Eye (tissue), 1 donor: ENCODE measurements at regions not wholly inside any gene's neighbourhood (a gene's known extent, or its start where the extent isn't known, plus 50 kb on each side); places are given as distances from the start of the nearest gene placed in this dataset.

Experiments used
- DNase-seq: peaks from one replicate; pipeline ENCODE4 v3.0.0-alpha.2; 2015

- DNase-seq, result no peak
Measured at GRCh38 chr16:59188029-59188428, 453.9 kb upstream of the GOT2 start.

GRCh38 chr16:59181821-59182420 is 447.8 kb upstream of the GOT2 start:
- no peak for DNase-seq

DNA sequence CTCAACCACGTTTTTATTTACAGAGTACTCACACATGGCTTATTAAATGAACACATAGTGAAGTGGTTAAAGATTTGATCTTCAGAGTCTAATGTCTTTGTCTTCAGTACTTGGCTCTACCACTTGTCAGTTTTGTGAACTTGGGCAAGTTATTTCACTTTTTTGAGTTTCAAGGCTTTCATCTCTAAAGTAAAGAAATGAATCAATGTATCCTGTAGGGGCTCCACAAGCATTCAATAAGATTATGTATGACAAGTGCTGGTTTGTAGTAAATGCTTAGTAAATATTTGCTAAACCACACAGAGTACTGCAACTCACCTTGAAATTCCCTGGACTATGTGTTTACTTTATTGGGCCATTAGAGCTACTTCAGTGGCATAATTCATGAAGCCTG is 446.0 kb upstream of the GOT2 start:
- DNase-seq, result no peak

GRCh38 chr16:59179446-59180082 is 445.4 kb upstream of the GOT2 start:
- no peak for DNase-seq

GRCh38 chr16:59173408-59173831 is 439.3 kb upstream of the GOT2 start:
- DNase-seq, result no peak

- no peak for DNase-seq
Measured at GRCh38 chr16:59170099-59170712, 436.1 kb upstream of the GOT2 start.

DNA sequence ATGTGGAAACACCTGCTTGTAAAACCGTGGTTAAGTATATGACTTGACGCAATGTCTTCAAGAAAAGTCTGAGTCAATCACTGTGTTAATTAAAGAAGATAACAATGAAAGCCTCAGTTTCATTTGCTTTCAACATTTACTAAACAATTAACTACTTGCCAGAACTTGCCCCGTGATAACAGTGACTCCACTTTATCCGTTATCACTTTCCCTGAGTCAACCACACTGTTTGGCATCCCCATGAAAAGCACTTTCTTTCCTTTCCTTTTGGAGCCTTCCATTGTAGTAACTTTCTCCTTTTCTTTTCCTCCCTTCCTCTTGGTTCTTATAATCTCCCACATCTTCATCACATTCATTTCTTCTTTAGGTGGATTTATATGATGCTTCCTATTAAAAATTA is 435.1 kb upstream of the GOT2 start:
- DNase-seq, result no peak

DNA sequence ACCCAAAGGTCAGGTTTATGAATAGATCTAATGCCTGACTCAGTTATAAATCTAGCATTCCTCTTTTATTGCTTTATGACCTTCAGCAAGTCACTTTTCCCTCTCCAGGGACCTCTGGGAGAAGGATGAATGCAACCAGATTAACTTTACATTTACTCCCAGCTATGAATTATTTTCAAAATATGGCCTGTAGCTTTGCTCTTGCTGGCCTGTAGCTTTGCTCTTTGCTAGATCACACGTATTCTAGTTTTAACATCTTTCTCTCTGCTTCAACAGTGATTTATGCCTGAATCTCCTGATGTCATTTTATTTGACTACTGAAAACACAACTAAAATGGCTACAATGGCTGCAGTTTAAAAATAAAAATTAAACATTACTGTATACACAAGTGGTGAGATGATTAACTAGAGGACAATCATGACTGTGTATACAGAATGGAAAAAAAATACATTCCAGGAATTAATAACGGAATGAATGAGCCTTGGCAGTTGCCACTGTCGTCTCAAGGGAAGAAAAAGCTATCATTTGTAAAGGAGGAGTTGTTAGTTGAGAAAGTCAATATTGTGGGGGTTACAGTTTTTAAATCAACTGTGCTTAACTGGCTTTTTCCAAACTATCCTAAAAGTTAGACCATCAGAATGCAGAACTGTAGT is 434.5 kb upstream of the GOT2 start:
- no peak for DNase-seq

DNA sequence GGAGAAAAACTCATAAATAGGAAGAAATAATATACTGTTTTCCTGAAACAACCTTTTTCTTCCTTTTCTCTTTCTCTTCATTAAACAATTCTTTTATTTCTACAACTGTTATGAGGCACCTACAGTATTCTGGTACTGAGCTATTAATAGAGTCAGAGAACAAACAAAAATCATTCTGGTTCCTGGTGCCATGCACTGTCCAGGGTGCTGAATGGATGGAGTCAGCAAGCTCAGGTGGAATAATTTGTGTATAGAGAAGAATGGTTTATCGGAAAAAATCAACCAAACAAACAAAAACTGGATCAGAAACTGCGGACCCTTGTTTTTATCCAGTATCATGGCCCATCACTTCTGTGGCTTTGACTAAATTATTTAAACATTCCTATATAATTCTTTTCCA is 430.3 kb upstream of the GOT2 start:
- peak; percentile 56 for DNase-seq

DNA sequence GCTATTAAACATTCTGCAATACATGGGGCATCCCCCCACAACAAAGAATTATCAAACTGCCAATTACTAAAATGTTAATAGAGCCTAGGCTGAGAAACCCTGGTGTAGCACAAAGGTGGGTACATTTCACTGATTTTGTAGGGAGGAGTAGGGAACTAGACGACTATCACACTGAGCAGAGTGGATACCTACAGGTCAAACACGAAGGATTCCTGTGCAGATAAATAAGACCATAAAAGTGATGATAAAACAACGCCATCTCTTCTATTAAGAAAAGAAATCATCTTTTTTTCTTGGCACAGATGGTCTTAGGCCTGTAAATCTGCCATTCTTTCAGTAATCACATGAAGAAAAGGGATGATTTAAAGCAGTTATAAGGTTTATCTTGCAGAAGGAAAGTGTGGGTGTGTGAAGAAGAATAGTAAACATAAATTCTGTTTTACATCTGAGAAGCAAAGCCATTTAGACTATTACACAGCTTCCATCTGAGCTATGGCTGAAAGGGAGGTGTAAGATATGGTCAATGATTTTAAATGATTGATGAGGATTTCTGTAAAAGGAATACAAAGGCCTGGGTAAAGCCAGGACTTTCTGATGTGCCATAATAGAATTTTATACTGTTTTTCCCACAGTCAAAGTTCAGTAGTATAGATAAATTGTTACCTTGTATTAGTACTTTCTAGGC is 429.4 kb upstream of the GOT2 start:
- DNase-seq, result no peak

DNA sequence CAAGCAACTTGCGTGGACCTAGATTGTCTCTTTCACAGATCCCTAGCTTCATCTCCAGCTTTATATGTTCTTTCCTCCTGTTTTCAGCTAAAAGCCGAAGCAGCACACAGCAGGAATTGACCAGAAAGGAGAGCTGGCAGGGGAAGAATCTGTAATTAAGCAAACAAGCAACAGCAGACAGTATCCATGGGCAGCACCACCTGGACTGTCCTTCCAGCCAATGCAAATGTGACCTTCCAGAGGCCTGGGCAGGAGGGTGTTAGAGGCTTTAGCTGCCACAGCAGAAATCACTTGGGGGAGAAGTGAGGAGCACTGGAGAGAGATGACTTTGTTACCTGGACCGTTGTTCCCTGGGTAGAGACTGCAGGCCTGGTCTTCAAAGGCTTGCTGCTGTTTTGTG is 427.6 kb upstream of the GOT2 start:
- DNase-seq, result no peak

DNA sequence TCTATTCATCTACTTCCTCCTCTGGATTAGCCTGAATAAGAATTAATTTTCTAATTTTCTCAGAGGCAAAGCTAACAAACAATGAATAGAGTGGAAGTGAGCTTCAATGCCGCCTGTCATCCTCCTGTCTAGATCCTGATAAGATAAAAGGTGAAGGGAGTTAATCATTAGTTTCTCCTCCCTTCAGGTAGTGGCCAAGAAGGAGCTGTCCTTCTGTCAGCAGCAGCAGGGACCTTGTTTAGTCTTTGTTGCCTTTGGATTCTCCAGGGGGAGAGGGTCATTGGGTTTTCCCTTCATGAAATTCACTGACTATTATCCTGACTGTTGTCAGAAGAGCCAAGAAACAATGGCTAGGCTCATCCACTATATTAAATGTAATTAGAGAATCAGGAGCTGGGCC is 420.2 kb upstream of the GOT2 start:
- DNase-seq, result no peak

GRCh38 chr16:59148769-59149155 is 414.6 kb upstream of the GOT2 start:
- no peak for DNase-seq

- no peak for DNase-seq
Measured at GRCh38 chr16:59148056-59148768, 414.1 kb upstream of the GOT2 start.

- DNase-seq, result no peak
Measured at GRCh38 chr16:59146140-59146539, 412.0 kb upstream of the GOT2 start.

GRCh38 chr16:59144841-59145240 is 410.7 kb upstream of the GOT2 start:
- DNase-seq, result no peak

DNA sequence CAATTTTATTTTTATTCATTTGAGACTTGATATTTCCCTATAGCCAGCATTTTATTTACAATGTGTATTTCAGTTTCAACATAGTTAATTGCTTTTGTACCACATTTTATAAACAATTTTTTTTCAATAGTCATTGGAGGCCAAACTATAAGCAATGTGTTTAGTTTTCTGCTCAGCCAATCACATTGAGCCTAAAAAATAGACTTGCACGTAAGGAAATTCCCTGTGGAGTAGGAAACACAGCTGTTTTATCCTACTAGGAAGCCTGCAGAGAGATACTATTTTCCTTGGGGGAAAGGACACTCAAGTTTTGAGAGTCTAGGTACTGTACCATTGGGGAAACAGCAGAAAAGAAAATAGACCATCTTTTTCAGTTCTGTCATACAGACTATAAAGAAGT is 410.2 kb upstream of the GOT2 start:
- no peak for DNase-seq

GRCh38 chr16:59126486-59126885 is 392.4 kb upstream of the GOT2 start:
- no peak for DNase-seq

DNA sequence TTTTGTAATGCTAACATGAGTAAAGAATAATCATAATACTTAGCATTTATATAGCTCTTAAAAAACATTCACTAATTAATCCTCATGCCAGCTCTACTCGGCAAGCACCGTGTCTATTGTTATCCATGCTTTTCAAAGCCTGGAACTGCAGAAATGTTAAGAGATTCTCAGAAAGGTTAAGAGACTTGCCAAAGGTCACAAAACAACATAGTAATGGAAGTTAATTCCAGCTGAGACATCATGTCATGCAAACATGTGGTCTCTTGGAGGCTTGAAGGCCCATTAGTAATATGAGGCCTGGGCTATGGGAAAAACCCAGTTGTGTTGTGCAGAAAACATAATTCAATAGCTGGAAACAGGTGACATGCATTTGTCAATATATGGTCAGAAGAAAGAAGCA is 389.9 kb upstream of the GOT2 start:
- no peak for DNase-seq

- no peak for DNase-seq
Measured at GRCh38 chr16:59123479-59123878, 389.4 kb upstream of the GOT2 start.

GRCh38 chr16:59122262-59122537 is 388.1 kb upstream of the GOT2 start:
- no peak for DNase-seq

GRCh38 chr16:59121411-59122261 is 387.5 kb upstream of the GOT2 start:
- DNase-seq, result peak; percentile 37
